ENCODE measurements at regions not wholly inside any gene's neighbourhood (a gene's known extent, or its start where the extent isn't known, plus 50 kb on each side); places are given as distances from the start of the nearest gene placed in this dataset.

DNA sequence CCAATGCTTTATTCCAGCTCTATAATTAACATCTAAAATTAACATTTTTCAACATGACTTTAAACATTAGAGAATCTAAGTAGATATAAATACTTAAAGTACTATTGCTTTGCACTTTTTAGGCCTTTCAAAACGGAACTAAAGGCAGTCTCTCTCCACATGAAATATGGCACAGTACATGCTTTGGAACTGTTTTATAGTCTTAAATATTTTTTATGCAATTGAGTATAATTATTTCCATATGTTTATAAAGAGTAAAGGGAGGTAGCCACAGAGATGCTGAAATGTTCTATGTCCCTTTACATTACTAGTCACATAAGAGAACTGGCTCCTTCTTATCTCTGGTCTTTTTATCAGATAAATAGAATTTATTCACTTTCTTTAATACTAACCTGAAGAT, 674.0 kb downstream of the PLCL1 start:
- no peak for DNase-seq
- WGBS, 2 donors, result 76 to 92% methylated on average over 1 of the region's 1 CpG
- TF ChIP-seq, protein P1, sequence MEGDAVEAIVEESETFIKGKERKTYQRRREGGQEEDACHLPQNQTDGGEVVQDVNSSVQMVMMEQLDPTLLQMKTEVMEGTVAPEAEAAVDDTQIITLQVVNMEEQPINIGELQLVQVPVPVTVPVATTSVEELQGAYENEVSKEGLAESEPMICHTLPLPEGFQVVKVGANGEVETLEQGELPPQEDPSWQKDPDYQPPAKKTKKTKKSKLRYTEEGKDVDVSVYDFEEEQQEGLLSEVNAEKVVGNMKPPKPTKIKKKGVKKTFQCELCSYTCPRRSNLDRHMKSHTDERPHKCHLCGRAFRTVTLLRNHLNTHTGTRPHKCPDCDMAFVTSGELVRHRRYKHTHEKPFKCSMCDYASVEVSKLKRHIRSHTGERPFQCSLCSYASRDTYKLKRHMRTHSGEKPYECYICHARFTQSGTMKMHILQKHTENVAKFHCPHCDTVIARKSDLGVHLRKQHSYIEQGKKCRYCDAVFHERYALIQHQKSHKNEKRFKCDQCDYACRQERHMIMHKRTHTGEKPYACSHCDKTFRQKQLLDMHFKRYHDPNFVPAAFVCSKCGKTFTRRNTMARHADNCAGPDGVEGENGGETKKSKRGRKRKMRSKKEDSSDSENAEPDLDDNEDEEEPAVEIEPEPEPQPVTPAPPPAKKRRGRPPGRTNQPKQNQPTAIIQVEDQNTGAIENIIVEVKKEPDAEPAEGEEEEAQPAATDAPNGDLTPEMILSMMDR (IDR thresholded peaks at IDR 0.05), result no peak
- TF ChIP-seq POLR2AphosphoS5 (IDR thresholded peaks at IDR 0.05) (no peak), EP300 (IDR thresholded peaks at IDR 0.05) (no peak), POLR2A (IDR thresholded peaks at IDR 0.05) (no peak)
- Histone ChIP-seq H3K4me1 (no peaks in the 10 kb centered on the region), H3K36me3 (no peaks in the 10 kb centered on the region), H3K27me3 (no peaks in the 10 kb centered on the region), H3K9me3 (no peaks in the 10 kb centered on the region), H3K4me3 (no peak overlapping the region), H3K27ac (no peak overlapping the region)
- intact Hi-C loops (cut with DNase I), result no loop called here

DNA sequence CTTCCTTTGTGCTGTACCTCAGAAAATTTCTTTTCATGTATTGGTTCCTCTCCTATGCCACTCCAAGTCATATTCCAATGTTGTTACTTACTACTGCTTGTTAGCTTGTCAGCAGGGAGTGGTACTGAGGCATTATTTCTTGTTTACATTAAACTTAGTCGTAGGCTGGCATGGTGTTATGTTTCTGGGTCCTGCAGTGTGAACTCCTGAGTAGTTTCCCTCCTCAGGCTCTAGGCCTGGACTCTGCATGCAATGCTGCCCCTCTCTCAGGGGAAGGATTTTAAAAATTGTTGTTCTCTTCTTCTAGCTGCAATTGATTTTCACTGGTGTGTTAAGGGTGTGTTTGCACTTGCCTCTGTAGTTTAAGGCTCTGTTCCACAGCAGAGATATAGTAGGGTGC, 671.6 kb downstream of the PLCL1 start:
- DNase-seq, result no peak
- Histone ChIP-seq H3K4me1 (no peaks in the 10 kb centered on the region), H3K9me3 (no peaks in the 10 kb centered on the region), H3K36me3 (no peaks in the 10 kb centered on the region), H3K4me3 (no peak overlapping the region), H3K27ac (no peak overlapping the region), H3K27me3 (no peaks in the 10 kb centered on the region)
- no peak for TF ChIP-seq POLR2A (IDR thresholded peaks at IDR 0.05)
- TF ChIP-seq, protein P1 (IDR thresholded peaks at IDR 0.05), result no peak
- WGBS, 2 donors, result 8 to 19% methylated on average over 1 of the region's 1 CpG
- intact Hi-C loops (cut with DNase I), result no loop called here

DNA sequence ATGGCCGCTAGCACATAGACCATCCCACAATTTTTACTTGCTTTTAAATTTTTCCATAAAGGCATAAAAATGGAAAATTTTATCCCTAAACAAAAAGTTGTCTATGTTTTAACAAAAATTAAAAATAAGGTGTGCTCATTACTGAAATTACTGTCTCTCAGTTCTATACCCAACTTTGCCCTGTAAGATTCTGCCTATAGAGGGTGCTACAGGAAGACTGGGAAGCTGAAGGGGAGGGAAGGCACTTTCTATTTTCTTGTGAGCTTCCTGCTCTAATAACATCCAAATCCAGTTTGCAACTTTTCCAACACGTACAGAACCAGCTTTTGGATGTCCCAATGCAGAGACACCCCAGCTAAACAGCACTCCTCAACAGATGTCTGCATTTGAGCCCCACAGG, 666.9 kb downstream of the PLCL1 start:
- TF ChIP-seq POLR2AphosphoS5 (IDR thresholded peaks at IDR 0.05), result no peak
- no peak for TF ChIP-seq EP300 (IDR thresholded peaks at IDR 0.05)
- TF ChIP-seq POLR2A (IDR thresholded peaks at IDR 0.05), result no peak
- Histone ChIP-seq H3K4me3 (no peak overlapping the region), H3K9me3 (no peaks in the 10 kb centered on the region), H3K27me3 (no peaks in the 10 kb centered on the region), H3K4me1 (no peaks in the 10 kb centered on the region), H3K36me3 (no peaks in the 10 kb centered on the region), H3K27ac (no peak overlapping the region)
- no peak for DNase-seq
- 60 to 87% methylated on average over 2 of the region's 2 CpGs for WGBS, 2 donors
- intact Hi-C loops (cut with DNase I), result no loop called here

DNA sequence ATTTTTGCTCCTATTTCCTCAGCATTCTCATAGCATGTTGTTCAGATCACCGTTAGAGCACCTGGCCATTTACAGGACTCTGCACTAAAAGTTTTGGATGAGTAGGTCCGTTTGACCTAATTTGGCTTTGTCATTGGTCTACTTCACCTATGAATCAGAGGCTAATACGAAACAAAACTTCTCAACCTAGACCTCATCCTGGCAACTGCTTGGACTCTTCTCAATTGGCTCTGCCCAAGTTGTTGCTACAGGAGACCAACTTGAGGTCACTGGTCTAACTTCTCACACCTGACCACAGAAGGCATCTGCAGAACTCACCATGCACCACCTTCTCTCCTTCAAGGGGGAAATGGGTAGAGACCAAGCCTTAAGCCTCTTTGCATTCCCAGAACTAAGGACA, 663.7 kb downstream of the PLCL1 start:
- Histone ChIP-seq H3K27ac (no peak overlapping the region), H3K4me1 (no peaks in the 10 kb centered on the region), H3K36me3 (no peaks in the 10 kb centered on the region), H3K4me3 (no peak overlapping the region), H3K9me3 (no peaks in the 10 kb centered on the region), H3K27me3 (no peaks in the 10 kb centered on the region)
- intact Hi-C loops (cut with DNase I), result no loop called here
- DNase-seq, result no peak
- 89 to 90% methylated on average over 3 of the region's 3 CpGs for WGBS, 2 donors
- no peak for TF ChIP-seq POLR2A (IDR thresholded peaks at IDR 0.05)

DNA sequence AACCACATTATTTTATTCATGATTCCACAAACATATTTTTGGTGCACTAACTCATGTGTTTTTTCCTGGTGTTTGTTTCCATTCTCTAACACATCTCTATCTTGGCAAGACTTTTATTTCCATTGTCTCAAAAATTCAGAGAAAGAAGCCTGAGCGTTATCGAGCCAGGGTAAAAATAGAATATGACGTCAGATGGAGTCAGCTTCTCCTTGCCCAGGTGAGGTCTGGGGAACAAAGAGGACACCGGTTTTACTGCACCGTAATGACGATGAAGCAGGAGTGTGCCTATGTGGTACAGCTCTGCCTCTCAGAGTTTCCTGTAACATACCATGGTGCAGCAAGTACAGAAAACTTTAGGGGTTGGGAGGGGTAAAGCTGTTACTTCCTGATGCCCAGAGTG, 661.6 kb downstream of the PLCL1 start:
- Histone ChIP-seq H3K36me3 (no peaks in the 10 kb centered on the region), H3K4me3 (no peak overlapping the region), H3K4me1 (no peaks in the 10 kb centered on the region), H3K27ac (no peak overlapping the region), H3K27me3 (no peaks in the 10 kb centered on the region), H3K9me3 (no peaks in the 10 kb centered on the region)
- 95 to 97% methylated on average over 6 of the region's 6 CpGs for WGBS, 2 donors
- intact Hi-C loops (cut with DNase I), result no loop called here
- TF ChIP-seq EP300 (IDR thresholded peaks at IDR 0.05) (no peak), POLR2AphosphoS5 (IDR thresholded peaks at IDR 0.05) (no peak), POLR2A (IDR thresholded peaks at IDR 0.05) (no peak)
- no peak for DNase-seq

DNA sequence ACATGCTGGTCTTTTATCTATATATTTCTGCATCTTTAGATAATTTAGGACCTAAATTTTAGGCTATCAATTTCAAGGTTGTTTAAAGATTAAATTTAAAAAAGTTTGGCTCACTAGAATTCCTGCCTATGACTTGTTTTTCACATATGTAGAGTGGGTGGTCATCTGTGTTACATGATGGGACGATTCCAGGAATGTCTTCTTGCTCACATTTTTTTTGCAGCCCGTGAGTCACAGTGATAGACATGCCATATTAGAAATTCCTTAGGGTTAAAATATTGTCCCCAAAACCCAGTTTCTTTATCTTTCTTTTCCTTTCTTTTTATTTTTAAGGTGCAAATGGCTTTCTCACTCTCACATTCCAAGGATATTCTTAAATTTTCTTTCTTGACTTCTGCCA, 652.0 kb downstream of the PLCL1 start:
- H3K4me3 ChIP-seq, result no peak overlapping the region
- H3K36me3 ChIP-seq, result no peaks in the 10 kb centered on the region
- no peaks in the 10 kb centered on the region for H3K27me3 ChIP-seq
- no peaks in the 10 kb centered on the region for H3K9me3 ChIP-seq
- no peak overlapping the region for H3K27ac ChIP-seq
- intact Hi-C loops (cut with DNase I), result no loop called here
- WGBS, 2 donors, result 62 to 97% methylated on average over 2 of the region's 2 CpGs
- no peaks in the 10 kb centered on the region for H3K4me1 ChIP-seq
- DNase-seq, result no peak
- TF ChIP-seq EP300 (IDR thresholded peaks at IDR 0.05), result no peak

DNA sequence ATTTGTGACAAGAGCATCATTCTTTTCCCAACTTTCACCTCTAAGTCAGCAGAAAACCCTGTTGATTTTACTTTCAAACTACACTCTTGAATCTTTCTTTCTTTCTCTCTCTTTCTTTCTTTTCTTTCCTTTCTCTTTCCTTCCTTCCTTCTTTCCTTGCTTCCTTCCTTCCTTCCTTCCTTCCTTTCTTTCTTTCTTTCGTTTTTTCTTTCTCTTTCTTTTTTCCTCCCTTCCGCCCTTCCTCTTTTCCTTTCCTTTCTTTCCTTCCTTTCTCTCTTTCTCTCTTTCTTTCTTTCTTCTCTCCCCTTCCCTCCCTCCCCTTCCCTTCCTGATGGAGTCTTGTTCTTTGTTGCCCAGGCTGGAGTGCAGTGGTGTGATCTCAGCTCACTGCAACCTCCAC, 649.5 kb downstream of the PLCL1 start:
- Histone ChIP-seq H3K4me1 (no peaks in the 10 kb centered on the region), H3K27me3 (no peaks in the 10 kb centered on the region), H3K4me3 (no peak overlapping the region), H3K36me3 (no peaks in the 10 kb centered on the region), H3K9me3 (no peaks in the 10 kb centered on the region), H3K27ac (no peak overlapping the region)
- no peak for DNase-seq
- intact Hi-C loops (cut with DNase I), result no loop called here
- 79 to 94% methylated on average over 2 of the region's 2 CpGs for WGBS, 2 donors
- TF ChIP-seq POLR2A (IDR thresholded peaks at IDR 0.05) (no peak), EP300 (IDR thresholded peaks at IDR 0.05) (no peak), POLR2AphosphoS5 (IDR thresholded peaks at IDR 0.05) (no peak)
- TF ChIP-seq, protein P1 (IDR thresholded peaks at IDR 0.05), result no peak

Data from sigmoid colon (tissue), 6 donors.